Parathyroid adenoma (tissue), 2 donors: ENCODE measurements at regions not wholly inside any gene's neighbourhood (a gene's known extent, or its start where the extent isn't known, plus 50 kb on each side); places are given as distances from the start of the nearest gene placed in this dataset.

ENCODE experiments used
- H2AFZ ChIP-seq: fragments of 300-600 bp; sonication (generic); one replicate; pipeline ENCODE4 v1.7.0; 2017; ENCODE audit warnings: antibody characterized with exemption, mild to moderate bottlenecking
- H3K27ac ChIP-seq: fragments of 300-600 bp; sonication (generic); one replicate; pipeline ENCODE4 v1.7.0; 2017
- H3K27me3 ChIP-seq: fragments of 300-600 bp; sonication (generic); one replicate; pipeline ENCODE4 v1.7.0; 2017; ENCODE audit warnings: low read length; ENCODE audit not compliant: control insufficient read depth, insufficient read depth
- H3K36me3 ChIP-seq: fragments of 300-600 bp; sonication (generic); one replicate; pipeline ENCODE4 v1.7.0; 2017; ENCODE audit warnings: low read length; ENCODE audit not compliant: control insufficient read depth, insufficient read depth
- H3K4me1 ChIP-seq: fragments of 300-600 bp; sonication (generic); one replicate; pipeline ENCODE4 v1.7.0; 2017; ENCODE audit warnings: control low read depth
- H3K4me2 ChIP-seq: fragments of 300-600 bp; sonication (generic); one replicate; pipeline ENCODE4 v1.7.0; 2017; ENCODE audit warnings: low read length
- H3K4me3 ChIP-seq: fragments of 300-600 bp; sonication (generic); one replicate; pipeline ENCODE4 v1.7.0; 2017; ENCODE audit warnings: low read depth, low read length
- H3K79me2 ChIP-seq: fragments of 300-600 bp; sonication (generic); one replicate; pipeline ENCODE4 v1.7.0; 2017; ENCODE audit warnings: control low read depth
- H3K9ac ChIP-seq: fragments of 300-600 bp; sonication (generic); one replicate; pipeline ENCODE4 v1.7.0; 2017; ENCODE audit warnings: mild to moderate bottlenecking
- H3K9me3 ChIP-seq: fragments of 300-600 bp; sonication (generic); one replicate; pipeline ENCODE4 v1.7.0; 2017; ENCODE audit warnings: low read length; ENCODE audit not compliant: control insufficient read depth
- TF ChIP-seq, protein P1 (sequence below): fragments of 300-600 bp; sonication (generic); IDR thresholded peaks from one replicate; pipeline ENCODE4 v1.7.0; 2017; ENCODE audit warnings: antibody characterized with exemption, mild to moderate bottlenecking
- donor health status: primary hyperparathyroidism.

DNA sequence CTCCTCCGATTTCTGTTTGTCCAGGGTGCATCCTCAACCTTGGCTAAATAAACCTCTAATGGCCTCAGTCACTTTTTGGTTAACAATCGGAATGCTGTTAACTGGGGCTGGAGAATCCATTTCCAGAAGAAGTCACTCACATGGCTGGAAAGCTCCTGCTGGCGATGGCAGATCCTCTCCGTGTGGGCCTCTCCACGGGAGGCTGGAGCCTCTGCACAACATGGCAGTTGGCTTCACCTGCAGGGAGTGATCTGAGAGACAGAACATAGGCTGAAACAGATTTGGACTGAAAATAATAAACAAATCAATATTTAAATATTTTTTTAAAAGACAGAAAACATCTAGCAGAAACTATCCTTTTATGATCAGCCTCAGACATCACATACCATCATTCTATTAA lies 66.8 kb upstream of the FICD start:
- no peaks in the 10 kb centered on the region for H3K4me1 ChIP-seq
- no peak overlapping the region for H3K4me3 ChIP-seq
- H2AFZ ChIP-seq, result no peak overlapping the region
- H3K4me2 ChIP-seq, result no peak overlapping the region
- TF ChIP-seq, protein P1, sequence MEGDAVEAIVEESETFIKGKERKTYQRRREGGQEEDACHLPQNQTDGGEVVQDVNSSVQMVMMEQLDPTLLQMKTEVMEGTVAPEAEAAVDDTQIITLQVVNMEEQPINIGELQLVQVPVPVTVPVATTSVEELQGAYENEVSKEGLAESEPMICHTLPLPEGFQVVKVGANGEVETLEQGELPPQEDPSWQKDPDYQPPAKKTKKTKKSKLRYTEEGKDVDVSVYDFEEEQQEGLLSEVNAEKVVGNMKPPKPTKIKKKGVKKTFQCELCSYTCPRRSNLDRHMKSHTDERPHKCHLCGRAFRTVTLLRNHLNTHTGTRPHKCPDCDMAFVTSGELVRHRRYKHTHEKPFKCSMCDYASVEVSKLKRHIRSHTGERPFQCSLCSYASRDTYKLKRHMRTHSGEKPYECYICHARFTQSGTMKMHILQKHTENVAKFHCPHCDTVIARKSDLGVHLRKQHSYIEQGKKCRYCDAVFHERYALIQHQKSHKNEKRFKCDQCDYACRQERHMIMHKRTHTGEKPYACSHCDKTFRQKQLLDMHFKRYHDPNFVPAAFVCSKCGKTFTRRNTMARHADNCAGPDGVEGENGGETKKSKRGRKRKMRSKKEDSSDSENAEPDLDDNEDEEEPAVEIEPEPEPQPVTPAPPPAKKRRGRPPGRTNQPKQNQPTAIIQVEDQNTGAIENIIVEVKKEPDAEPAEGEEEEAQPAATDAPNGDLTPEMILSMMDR, result no peak
- no peaks in the 10 kb centered on the region for H3K36me3 ChIP-seq
- no peaks in the 10 kb centered on the region for H3K9me3 ChIP-seq
- no peaks in the 10 kb centered on the region for H3K27me3 ChIP-seq
- H3K27ac ChIP-seq, result no peak overlapping the region
- no peak overlapping the region for H3K9ac ChIP-seq
- no peaks in the 10 kb centered on the region for H3K79me2 ChIP-seq

DNA sequence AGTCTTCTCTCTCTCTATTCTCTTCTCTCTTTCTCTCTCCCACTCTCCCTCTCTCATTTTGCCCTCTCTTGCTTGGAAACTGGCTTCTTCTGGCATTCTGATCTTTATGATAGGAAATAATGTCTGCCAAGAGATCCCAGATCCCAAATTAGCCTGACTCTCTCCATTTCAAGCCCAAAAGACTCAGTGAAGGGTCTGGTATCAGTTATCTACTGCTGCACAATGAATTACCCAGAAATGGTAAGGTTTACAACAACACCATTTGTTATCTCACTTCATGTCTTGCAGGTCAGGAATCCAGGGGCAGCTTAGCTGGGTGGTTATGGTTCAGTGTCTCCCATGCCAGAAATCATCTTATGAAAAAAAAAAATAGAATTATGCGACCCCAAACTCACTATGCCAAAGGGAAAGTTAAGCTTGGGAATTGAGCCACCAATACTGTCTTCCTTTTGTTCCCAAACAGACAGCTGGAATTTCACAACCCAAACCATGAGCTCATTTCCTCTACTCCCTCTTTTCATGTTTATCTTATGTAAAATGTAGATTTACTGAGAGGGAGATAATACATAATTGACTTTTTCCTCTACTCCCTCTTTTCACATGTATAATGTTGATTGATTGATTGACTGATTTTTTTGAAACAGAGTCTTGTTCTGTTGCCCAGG lies 67.8 kb upstream of the FICD start:
- Histone ChIP-seq H3K9ac (no peak overlapping the region), H3K9me3 (no peaks in the 10 kb centered on the region), H2AFZ (no peak overlapping the region), H3K36me3 (no peaks in the 10 kb centered on the region), H3K27ac (no peak overlapping the region), H3K4me1 (no peaks in the 10 kb centered on the region), H3K79me2 (no peaks in the 10 kb centered on the region), H3K4me2 (no peak overlapping the region), H3K4me3 (no peak overlapping the region), H3K27me3 (no peaks in the 10 kb centered on the region)
- TF ChIP-seq, protein P1, result no peak

DNA sequence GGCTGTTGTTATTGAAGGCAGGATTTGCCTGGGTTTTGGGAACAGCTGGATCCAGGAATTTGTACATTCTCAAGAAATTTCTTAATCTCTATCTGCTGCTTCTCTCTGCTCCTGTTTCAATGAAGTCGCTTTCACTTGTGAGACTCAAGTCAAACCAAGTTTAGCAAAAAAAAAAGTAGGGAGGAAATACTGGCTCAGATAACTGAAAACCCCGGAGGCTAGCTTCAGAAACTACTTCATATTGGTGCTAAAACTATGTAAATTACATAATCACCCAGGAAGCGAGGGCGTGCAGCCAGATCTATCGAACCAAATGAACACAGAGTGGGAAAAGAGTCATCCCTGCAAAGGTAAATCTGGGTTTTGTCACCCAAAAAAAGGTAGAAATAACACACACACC lies 68.3 kb upstream of the FICD start:
- no peak overlapping the region for H3K4me3 ChIP-seq
- no peaks in the 10 kb centered on the region for H3K79me2 ChIP-seq
- H2AFZ ChIP-seq, result no peak overlapping the region
- no peak overlapping the region for H3K9ac ChIP-seq
- no peaks in the 10 kb centered on the region for H3K4me1 ChIP-seq
- no peak overlapping the region for H3K27ac ChIP-seq
- no peaks in the 10 kb centered on the region for H3K9me3 ChIP-seq
- H3K4me2 ChIP-seq, result no peak overlapping the region
- TF ChIP-seq, protein P1, result no peak
- H3K27me3 ChIP-seq, result no peaks in the 10 kb centered on the region
- no peaks in the 10 kb centered on the region for H3K36me3 ChIP-seq

DNA sequence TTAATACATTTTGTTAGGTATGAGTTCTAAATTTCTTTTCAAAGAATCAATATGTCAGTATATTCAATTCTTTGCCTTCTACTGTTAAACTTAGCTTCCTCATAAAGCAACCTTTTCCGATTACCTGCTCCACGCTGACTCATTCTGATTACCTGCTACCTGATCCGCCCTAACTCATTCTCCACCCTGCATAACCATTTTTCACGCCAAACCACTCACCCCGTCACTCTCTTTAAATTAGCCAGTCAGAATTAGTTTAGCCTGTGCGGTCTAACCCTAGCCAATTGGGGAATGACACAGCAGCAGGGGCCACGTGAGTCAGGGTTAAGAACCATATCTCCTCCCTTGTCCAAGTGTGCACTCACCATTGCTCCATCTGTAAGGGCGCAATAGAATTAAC lies 72.2 kb upstream of the FICD start:
- H3K27ac ChIP-seq, result no peak overlapping the region
- TF ChIP-seq, protein P1, result no peak
- H3K9me3 ChIP-seq, result no peaks in the 10 kb centered on the region
- no peaks in the 10 kb centered on the region for H3K36me3 ChIP-seq
- no peak overlapping the region for H3K4me2 ChIP-seq
- no peak overlapping the region for H3K9ac ChIP-seq
- H3K79me2 ChIP-seq, result no peaks in the 10 kb centered on the region
- no peak overlapping the region for H3K4me3 ChIP-seq
- no peaks in the 10 kb centered on the region for H3K4me1 ChIP-seq
- no peaks in the 10 kb centered on the region for H3K27me3 ChIP-seq
- no peak overlapping the region for H2AFZ ChIP-seq

DNA sequence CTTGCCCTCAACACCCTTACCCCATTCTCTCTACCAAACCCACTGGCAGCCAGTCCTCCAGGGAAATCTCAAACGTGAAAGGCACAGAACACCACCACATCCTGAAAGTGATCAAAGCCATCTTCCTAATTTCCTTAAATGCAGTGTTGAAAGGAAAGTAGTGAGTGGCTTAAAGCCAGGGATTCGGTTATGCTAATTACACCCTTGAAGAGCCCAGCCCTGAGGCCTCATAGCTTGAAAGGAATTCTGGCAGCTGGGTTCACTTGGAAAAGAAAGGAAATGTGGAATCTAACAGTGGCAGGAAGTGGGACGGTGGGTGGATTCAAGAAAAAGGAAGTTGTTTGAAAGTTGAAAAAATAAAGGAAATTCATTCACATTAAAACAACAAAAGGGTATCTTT lies 73.0 kb upstream of the FICD start:
- TF ChIP-seq, protein P1, result no peak
- Histone ChIP-seq H3K27ac (no peak overlapping the region), H3K4me3 (no peak overlapping the region), H3K9me3 (no peaks in the 10 kb centered on the region), H3K9ac (no peak overlapping the region), H2AFZ (no peak overlapping the region), H3K4me1 (no peaks in the 10 kb centered on the region), H3K79me2 (no peaks in the 10 kb centered on the region), H3K36me3 (no peaks in the 10 kb centered on the region), H3K27me3 (no peaks in the 10 kb centered on the region), H3K4me2 (no peak overlapping the region)
